ENCODE measurements at regions not wholly inside any gene's neighbourhood (a gene's known extent, or its start where the extent isn't known, plus 50 kb on each side); places are given as distances from the start of the nearest gene placed in this dataset.

DNA sequence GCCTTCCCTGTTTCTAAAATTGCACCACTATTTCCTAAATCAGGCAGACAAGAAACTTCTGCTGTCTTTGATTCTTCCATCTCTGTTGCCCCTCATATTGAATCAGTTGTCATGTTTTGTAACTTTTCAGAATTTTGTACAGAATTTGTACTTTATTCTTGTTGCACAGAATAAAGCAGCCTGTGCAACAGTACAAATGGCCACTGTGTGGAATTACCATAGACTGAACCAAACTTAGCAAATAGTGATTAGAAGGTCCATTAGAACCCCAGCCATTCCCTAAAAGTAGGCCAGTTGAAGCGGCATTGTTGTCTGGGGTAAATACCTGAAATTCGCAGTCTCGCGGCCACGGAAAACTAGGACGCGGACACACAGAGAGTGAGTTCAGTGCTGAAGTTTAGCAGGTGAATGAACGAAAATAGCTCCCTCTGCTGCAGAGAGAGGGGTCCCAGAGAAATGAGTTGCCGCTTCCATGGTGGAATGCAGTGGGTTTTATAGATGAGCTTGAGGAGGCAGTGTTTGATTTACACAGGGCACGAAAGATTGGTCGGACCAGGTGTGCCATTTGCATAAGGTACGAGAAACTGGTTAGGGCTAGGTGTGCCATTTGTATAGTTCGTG, 71.8 kb downstream of the C4orf33 start:
- DNase-seq: no peak

DNA sequence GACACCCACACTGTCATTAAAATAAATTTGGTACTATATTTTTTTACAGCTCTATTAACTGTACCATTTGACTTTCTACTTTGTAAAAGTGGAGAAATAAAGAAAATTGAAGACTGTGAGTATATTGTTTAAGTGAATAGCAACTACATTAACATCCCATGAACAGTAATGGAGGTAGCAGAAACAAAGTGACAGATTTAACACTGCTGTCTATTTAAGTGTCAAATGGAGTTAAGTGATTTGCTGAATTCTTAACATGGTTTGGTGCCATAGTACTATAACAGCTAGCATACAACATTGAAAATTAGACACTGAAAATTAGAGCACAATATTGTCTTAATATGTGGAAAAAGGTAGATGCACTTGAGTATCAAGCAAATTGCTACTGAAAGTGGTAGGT, 76.2 kb downstream of the C4orf33 start:
- no peak for DNase-seq

DNA sequence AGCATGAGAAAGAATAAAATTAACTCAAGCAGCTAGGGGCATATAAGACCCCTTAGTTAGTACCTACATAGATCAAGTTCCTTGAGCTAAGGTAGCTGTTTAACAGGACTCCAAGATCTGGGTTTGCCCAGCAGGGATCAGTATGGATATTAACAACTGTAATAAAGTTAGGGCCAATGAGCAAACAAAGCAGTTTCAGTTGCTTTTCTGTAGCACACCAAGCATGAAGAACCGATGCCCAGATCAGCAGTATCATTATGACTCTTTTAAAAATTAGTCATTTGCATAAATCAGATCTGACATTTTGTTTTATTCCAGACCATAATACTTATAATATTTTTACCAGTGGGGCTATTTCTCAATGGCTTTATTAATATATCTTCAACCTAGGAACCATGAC, 80.9 kb downstream of the C4orf33 start:
- no peak for DNase-seq

DNA sequence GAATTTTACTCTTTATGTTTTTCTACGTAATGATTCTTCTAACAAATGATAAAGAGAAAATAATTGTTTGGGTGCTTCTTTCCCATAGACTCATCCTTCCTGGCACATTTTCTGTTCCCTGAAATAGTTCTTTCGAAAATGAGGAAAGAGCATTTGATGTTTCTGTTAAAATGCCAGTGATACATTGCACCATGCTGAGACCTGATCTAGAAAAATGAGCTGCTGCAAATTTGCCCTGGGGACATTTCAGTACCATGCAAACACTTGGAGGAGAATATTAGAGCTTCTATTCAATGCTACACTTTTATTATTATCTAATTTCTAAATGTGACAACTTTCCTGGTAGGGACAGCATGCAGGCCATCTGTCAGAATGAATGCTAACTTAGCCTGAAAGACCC, 83.3 kb downstream of the C4orf33 start:
- peak; percentile 22 for DNase-seq

DNA sequence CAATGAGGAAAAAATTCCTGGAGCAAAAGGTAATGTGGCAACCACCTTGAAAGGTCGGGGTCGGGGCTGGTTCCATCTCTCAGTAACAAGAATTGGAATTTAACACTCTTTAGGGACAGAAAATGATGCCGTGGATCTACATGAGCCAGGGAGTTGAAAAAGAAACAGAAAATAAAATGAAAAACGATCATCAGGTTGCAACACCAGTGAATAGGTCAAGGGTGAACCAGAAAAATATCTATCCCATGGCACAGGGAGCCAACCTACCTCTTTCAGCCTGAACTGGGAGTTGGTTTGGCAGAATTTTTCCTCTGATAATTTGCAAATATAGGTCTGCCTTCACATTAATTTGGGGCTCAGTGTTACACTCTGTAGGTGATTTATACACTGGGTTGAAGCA, 93.7 kb downstream of the C4orf33 start:
- no peak for DNase-seq

DNA sequence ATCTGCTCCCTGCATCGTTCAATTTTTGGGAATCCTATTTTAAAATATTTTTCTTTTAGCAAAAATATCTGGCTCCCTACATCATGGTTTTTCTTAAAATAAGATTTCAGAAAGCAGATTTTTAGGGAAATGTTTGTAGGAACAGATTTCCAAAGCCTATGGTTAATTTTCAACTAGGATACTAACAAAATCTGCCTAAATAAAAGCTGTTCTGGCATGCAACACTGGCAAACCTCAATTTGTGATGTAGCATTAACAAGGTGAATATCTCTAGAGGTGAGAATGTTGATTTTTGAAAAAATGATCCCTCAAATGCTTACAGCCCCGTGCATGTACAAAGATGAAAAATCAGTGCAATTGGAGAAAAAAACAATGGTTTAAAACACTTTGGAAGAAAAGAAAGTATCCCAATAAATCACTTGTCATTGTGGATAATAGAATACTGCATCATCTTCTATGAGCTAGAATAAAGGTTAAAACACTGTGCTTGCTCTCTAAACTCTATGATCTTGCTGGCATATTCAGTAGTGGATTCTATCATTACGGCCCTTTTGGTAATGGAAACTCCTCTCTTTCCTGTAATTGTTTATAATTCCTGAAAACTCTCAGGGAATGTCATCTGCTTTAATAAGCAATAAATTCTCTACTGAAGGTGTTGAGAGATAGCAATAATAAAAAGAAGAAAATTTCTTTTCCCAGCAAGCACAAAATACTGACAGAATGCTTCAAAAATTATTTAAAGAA, 97.6 kb downstream of the C4orf33 start:
- no peak for DNase-seq

DNA sequence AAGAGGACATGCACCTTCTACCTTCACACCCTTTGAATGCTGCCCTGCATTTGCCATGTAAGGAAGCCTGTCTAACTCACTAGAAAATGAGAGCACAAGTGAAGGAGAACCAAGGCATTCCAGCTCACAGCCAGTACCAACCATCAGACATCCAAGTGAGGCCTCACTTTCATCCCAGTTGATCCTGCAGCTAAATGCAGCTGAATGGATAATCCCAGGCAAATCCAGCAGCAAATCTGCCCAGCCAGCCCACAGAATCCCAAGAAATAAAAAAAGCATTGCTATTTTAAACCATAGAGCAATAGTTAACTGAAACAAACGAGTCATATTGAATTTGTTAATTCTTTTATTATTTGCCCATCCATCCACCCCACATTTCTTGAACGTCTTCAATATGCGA, 112.5 kb downstream of the C4orf33 start:
- DNase-seq: no peak

DNA sequence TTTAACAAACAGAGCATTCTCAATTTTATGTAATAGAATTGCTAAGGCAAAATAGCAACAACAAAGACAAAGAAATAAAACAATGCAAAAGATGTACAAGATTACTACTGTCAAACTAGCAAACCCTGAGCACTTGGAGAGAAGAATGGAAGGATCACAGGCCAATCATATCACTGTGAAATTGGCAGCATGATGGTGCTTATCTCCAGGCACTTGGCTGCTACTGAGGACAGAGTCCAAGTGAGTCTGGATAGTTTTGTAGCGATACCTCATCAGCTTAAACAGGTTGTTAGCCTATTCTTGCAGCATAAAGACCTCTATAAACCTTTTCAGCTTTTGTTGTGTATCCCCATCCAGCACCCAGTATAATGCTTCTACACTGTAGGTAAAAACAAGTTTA, 117.7 kb downstream of the C4orf33 start:
- no peak for DNase-seq

DNA sequence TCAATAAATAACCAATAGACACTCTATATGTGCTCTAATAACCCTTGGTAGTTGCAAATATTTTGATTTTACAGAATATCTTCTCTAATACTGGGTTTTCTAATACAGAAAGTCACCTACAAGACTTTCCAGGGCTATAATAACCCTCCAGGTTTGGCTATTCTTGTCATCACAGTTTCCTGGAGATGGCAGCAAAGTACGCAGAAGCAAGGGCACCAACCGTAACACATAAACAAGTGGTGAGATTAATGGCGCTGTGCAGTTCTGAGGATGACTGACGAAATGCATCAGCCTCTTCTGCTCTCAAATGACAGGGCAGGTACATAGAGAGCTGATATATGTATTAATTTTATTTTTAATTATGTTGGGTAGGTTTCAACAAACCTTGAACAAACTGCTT, 122.4 kb downstream of the C4orf33 start:
- peak; percentile 45 for DNase-seq

DNA sequence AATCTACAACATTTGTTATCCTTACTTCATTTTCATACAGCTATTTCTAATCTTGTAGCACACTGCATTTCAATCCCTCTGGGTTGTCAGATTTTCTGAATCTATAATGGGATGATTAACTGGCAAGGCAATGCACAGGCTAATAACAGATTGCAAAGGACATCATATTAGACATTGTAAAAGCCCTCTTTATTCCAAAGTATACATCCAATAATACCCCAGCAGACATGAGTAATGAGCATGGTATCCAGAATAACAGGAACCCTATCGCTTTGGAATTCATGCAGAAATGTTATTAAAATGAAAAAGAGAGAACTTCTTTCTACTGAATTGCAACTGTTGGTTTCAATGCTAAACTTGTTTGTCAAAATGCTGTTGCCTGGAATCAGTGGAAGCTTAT, 122.9 kb downstream of the C4orf33 start:
- no peak for DNase-seq

DNA sequence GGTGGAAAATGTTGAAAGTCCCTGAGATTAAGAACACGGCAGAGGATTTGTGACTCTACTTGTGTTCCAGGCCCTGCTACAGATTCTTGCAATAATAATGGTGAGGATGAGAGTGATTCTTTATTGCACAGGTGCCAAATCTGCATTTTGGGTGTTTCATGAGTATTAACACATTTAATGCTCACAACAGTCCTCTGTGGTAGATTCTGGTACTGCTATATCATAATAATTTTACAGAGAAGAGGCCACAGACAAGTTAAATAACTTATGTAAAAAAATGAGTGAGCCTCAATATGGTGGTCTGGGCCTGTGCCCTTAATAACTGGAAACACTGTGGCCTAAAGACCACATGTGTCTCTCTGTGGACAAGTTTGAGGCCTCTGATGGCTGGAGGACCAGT, 124.3 kb downstream of the C4orf33 start:
- no peak for DNase-seq

DNA sequence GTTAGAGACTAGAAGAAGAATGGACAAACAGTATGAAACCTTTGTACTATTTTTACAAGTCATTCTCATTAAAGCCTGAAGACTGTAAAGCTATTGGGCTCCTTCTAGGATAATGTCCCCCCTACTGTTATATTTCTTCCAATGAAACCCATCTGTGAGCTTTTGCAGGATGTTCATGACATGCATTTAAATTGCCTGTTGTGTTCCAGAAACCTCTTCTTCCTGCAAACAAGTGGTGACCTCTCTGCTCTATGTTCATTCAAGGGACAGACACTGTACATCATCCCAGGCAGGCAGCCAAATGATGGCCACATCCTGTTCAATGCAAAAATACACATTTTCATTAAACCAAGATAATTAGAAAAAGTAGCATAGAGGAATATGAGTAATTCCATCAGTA, 128.0 kb downstream of the C4orf33 start:
- DNase-seq: no peak

DNA sequence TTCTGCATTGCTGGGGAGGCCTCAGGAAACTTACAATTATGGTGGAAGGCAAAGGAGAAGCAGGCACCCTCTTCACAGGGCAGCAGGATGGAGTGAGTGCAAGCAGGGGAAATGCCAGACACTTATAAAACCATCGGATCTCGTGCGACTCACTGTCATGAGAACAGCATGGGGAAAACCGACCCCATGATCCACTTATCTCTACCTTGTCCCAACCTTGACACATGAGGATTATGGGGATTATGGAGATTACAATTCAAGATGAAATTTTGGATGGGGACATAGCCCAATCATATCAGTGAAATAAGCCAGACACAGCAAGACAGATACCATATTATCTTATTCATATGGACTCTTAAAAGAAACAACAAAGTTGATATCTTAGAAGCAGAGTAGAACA, 134.9 kb downstream of the C4orf33 start:
- DNase-seq: no peak

DNA sequence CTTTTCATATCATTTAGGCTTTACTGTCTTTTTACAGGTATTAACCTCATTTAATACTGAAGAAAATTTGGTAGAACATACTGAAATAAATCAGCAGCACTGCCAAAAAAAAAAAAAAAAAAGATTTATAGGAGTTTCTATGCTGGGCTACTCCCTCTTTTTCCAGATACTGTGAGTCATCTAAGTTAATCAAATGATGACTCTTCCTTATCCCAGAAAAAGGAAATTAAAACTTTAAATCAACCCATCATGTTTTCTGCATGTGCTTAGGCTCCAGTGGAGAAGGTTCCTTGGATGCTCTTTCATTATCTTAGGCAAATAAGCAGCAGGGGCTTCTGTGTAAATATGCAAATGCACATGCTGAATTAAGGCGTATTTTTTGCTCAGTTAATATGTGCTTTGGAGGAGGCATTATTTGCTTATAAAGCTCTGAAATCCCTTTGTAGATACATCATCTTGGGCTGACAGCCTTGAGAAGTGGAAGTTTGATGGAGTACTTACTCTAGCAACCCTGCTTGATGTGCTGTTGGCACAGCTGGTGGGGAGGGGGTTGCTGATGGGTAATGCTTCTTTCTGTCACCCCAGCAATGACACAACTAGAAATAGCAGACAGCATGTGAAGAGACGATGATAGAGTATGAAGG, 136.1 kb downstream of the C4orf33 start:
- no peak for DNase-seq

DNA sequence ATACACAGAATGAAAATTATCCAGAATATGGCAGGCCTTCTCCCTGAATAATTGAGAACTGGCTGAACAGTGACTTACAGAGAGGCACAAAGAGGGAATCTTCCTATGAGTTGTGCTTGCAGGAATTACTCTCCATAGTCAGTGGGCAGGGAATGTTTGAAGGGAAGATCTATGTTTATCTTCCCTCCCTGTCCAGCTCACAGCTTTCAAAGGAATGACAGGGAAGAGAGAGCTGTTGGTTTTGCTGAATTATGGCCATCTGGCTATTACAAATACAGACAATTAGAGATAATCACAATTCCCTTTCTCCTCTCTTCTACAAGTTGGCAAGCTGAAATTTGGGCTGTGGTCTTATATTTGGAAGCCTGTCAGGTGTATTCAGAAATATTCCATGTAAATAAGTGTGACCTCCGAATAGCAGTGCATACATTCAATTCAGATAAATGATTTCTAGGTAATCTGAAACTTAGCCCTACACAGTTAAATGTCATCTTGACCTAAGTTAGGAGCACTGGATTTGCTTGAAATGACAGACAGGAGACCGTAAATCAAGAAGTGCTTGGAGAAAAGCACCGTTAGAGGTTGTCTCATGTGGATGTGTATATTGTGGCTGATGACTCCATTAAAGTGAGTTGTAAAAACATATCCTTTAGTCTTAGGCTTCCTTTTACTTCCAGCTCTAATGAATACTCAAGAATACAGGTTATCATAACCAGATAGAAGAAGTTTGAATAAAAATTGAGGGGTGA, 136.8 kb downstream of the C4orf33 start:
- DNase-seq: no peak

DNA sequence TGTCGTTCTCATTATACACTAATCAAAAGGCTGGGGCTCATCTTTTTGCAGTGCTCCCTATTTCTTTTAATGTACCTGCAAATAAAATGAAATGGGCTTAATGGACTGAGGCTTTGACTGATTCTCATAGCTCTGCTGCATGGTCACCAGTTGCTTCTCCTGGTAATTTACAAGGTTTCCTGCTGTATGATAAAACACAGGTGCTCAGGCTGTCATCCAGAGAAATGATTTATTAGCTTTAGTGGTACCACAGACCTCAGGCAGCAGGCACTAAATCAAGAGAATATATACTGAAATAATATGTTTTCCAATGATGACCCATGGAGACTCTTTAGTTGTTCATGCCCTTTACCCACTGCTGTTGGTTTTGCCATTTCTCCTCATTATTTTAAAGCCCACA, 137.7 kb downstream of the C4orf33 start:
- no peak for DNase-seq

DNA sequence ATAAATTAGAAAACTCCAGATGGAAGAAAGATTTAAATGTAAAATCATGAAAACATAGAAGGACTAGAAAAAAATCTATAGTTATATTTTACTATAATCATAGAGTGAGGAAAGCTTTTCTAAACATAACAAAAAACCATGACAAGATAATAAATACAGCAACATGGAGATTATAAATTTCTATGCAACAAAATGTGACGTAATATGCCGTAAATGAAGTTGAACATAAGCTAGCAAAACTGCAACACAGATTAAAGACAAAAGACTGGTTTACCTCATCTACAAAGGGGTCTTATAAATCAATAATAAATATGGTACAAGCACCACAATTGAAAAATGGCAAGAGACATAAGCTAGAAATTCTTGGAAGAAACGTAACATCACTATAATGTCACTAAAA, 140.4 kb downstream of the C4orf33 start:
- DNase-seq: no peak

DNA sequence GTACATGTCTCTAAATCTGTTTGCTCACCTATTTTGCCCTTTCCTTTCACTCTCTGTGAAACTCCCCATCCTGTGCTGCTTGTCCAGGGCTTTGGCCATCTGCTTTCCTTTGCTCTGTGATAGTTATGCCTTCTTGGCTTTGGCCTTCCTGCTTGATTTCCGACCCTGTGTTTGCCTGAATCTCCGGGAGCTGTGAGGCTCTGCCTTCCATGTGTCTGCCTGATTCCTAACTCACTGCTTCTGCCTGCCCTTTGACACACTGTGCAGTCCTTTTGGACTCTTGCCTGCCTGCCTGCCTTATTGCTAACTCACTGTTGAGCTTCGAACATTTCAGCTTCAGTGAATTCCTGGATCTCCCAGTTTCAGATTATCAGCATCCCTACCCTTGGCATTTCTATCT, 143.1 kb downstream of the C4orf33 start:
- DNase-seq: no peak

DNA sequence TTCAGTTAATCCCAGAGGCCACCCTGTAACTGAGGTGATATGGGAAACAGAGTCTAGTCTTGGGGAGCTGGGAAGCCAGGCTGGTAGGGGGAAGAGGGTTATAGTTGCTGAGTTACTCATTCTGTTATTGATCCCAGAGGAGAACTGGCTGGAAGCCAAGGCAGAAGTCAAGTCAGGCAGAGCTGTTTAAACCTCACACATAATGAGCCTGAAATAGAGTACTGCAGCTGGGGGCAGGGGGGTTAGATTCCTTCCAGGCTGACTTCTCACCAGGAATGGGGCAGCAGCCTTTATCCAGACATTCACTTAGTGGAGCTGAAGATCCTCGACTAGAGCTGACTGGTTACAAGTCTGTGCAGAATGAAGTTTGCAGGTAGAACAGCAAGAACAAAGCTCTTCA, 144.9 kb downstream of the C4orf33 start:
- no peak for DNase-seq

DNA sequence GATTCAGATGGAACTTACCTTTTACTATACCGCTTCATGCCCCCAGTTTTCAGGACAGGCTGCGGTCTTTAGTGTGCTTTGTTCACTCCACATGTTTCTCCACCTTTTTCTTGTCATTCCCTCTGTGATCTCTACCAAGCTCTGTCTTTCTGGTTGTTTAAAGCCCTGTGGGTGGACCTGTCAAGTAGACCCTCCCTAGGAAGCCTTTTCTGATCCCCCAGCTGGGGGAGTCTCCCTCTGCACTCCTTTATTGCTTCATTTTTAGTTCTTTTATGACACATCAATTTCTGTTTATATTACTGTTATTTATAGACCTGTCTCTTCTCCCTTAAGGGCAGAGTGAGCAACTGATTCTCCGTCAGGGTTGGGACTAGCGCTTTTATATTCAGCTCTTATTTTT, 150.2 kb downstream of the C4orf33 start:
- DNase-seq: no peak

DNA sequence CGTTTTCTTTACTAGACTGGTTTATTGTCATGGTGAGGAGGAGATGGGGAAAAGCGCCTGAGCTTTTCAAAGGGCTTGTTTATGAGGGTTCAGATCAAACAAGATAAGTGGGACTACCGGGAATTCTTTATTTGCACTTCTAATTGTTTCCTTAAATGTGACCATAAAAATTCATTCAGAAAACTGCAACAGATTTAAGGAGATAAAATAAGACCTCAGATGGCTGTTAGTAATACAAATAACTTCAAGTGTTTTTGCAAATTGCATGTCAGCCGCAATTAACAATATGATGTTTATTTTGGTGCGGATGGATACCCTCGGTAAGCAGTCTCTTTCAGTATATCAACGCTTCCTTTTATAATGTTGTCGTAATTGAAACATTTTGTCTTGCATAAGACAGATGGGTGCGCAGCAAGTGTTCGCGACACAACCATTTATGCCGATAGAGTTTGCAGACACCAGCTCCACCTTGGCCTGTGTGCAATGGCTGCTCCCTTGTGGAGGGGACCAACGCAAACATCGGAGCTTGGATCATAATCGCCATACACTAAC, 151.0 kb downstream of the C4orf33 start:
- DNase-seq: no peak

DNA sequence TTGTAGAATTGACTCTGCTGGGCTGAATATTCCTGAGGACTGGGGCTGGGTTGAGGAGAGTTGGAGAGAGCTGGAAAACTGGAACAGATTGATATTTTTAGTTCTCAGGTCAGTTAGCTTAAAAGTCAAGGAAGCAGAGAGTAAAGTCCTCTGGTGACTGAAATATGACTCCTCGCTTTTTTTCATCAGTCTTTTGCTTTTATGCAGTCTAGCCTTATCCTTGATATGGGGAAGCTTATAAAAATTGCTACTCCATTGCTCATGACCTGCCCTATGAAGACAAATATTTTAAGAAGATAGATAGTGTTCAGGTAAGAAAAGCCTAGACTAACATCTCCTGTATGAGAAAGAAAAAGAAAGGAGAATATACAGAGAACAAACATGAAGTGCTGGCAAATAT, 152.7 kb downstream of the C4orf33 start:
- DNase-seq: no peak

DNA sequence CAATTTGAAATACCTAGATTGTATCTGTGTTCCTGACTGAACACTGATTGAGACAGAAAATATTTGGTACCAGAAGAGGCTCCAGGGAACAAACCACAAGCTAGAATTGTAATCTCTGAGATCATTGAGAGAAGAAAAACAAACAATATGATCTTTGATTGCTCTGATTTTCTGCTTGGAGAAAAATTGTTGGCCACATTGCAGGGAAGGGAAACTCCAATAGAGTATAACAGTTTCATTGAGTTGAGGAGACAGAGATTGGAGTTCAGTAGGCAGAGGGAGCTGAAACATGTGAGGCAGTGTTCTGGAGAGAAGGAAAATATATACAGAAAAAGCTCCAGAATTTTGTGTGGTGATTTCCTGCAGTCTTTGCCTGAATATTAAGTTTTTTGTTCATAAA, 158.2 kb downstream of the C4orf33 start:
- peak; percentile 25 for DNase-seq
